HG02938 (cell line): ENCODE measurements at regions not wholly inside any gene's neighbourhood (a gene's known extent, or its start where the extent isn't known, plus 50 kb on each side); places are given as distances from the start of the nearest gene placed in this dataset.

Experiments used
- ATAC-seq: cut with Tn5 transposase; IDR thresholded peaks from one replicate; pipeline ENCODE4 v1.9.1; 2021; ENCODE audit warnings: mild to moderate bottlenecking, moderate library complexity; ENCODE audit not compliant: unreplicated experiment

GRCh38 chr18:28707006-28707405 is 530.1 kb upstream of the CDH2 start:
- ATAC-seq = no peak

GRCh38 chr18:28706397-28706796 is 529.5 kb upstream of the CDH2 start:
- ATAC-seq = no peak

- no peak for ATAC-seq
These were observed 528.6 kb upstream of the CDH2 start for GRCh38 chr18:28705482-28705881.

- no peak for ATAC-seq
These were observed 515.4 kb upstream of the CDH2 start for GRCh38 chr18:28692337-28692736.

GRCh38 chr18:28691496-28691840 is 514.5 kb upstream of the CDH2 start:
- ATAC-seq = no peak

GRCh38 chr18:28690836-28691495 is 514.0 kb upstream of the CDH2 start:
- no peak for ATAC-seq

GRCh38 chr18:28690100-28690499 is 513.2 kb upstream of the CDH2 start:
- no peak for ATAC-seq

- ATAC-seq = no peak
These were observed 512.7 kb upstream of the CDH2 start for GRCh38 chr18:28689588-28689987.

- no peak for ATAC-seq
These were observed 507.9 kb upstream of the CDH2 start for GRCh38 chr18:28684746-28685355.

- no peak for ATAC-seq
These were observed 506.0 kb upstream of the CDH2 start for GRCh38 chr18:28682912-28683311.

- ATAC-seq = no peak
These were observed 492.2 kb upstream of the CDH2 start for GRCh38 chr18:28669165-28669564.

GRCh38 chr18:28666216-28666615 is 489.3 kb upstream of the CDH2 start:
- no peak for ATAC-seq

- ATAC-seq = no peak
These were observed 481.0 kb upstream of the CDH2 start for GRCh38 chr18:28657961-28658360.

- no peak for ATAC-seq
These were observed 475.7 kb upstream of the CDH2 start for GRCh38 chr18:28652654-28653053.

- no peak for ATAC-seq
These were observed 474.4 kb upstream of the CDH2 start for GRCh38 chr18:28651298-28651697.

GRCh38 chr18:28650860-28651259 is 473.9 kb upstream of the CDH2 start:
- ATAC-seq = no peak

- no peak for ATAC-seq
These were observed 471.0 kb upstream of the CDH2 start for GRCh38 chr18:28647961-28648360.

GRCh38 chr18:28637897-28638296 is 461.0 kb upstream of the CDH2 start:
- ATAC-seq = no peak

GRCh38 chr18:28635530-28635929 is 458.6 kb upstream of the CDH2 start:
- ATAC-seq = no peak

GRCh38 chr18:28626756-28627155 is 449.8 kb upstream of the CDH2 start:
- no peak for ATAC-seq

- ATAC-seq = no peak
These were observed 431.1 kb upstream of the CDH2 start for GRCh38 chr18:28607991-28608390.

- no peak for ATAC-seq
These were observed 429.8 kb upstream of the CDH2 start for GRCh38 chr18:28606686-28607085.

- ATAC-seq = no peak
These were observed 425.5 kb upstream of the CDH2 start for GRCh38 chr18:28602391-28602790.
